ENCODE measurements at regions not wholly inside any gene's neighbourhood (a gene's known extent, or its start where the extent isn't known, plus 50 kb on each side); places are given as distances from the start of the nearest gene placed in this dataset.

DNA sequence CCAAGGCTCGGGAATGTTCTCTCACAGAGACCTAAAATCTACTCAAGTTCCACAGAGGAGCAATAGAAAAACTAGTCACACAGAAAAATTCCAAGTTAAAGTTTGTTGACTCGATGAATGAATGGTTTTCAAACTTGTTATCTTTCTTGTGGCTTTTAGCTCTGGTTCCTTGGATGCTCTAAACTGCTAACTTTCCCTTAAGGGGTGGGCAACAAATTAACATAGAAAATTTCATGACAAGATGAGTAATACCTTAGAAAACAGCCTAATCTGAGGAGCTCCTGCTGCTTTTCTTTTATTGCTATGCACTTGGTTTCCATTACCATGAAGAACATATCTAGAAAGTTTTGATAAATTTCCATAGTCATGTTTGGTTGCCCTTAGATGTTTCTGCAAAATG, 100.2 kb upstream of the CCDC112 start:
- no peak for DNase-seq (ENCODE audit: low read depth in 1 of 2, low spot score in 1 of 2)
- no peaks in the 10 kb centered on the region for H3K27me3 ChIP-seq (ENCODE audit: insufficient read depth, poor library complexity, severe bottlenecking)
- H3K27ac ChIP-seq (replicated peaks), result no peak overlapping the region

DNA sequence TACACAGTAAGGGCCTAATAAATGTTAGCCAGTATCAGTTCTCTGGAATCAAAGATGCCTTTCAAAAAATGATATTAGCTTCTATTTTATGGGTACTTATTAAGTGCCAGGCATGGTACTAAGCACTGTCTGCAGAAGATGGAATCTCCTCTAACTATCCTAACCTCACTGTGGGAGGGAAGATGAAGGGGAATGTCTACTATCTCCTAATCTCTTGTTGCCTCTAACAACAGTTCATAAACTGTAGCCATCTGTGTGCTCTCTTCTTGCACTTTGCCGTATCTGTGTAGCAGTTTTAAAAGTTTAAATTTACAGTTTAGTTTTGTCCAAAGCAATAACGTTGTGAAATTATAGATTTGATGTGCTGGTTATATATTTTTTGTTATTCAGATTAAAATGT, 99.6 kb upstream of the CCDC112 start:
- H3K27me3 ChIP-seq (ENCODE audit: insufficient read depth, poor library complexity, severe bottlenecking), result no peaks in the 10 kb centered on the region
- no peak for TF ChIP-seq POLR2AphosphoS5 (IDR thresholded peaks at IDR 0.05; ENCODE audit: low read depth)
- TF ChIP-seq SPI1 (IDR thresholded peaks at IDR 0.05; ENCODE audit: borderline replicate concordance, low read depth), result no peak
- no peak for TF ChIP-seq GABPA (IDR thresholded peaks at IDR 0.05; ENCODE audit: low read depth)
- TF ChIP-seq, protein P1, sequence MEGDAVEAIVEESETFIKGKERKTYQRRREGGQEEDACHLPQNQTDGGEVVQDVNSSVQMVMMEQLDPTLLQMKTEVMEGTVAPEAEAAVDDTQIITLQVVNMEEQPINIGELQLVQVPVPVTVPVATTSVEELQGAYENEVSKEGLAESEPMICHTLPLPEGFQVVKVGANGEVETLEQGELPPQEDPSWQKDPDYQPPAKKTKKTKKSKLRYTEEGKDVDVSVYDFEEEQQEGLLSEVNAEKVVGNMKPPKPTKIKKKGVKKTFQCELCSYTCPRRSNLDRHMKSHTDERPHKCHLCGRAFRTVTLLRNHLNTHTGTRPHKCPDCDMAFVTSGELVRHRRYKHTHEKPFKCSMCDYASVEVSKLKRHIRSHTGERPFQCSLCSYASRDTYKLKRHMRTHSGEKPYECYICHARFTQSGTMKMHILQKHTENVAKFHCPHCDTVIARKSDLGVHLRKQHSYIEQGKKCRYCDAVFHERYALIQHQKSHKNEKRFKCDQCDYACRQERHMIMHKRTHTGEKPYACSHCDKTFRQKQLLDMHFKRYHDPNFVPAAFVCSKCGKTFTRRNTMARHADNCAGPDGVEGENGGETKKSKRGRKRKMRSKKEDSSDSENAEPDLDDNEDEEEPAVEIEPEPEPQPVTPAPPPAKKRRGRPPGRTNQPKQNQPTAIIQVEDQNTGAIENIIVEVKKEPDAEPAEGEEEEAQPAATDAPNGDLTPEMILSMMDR (IDR thresholded peaks at IDR 0.05; ENCODE audit: insufficient read depth, low read length), result no peak
- TF ChIP-seq, protein P2, sequence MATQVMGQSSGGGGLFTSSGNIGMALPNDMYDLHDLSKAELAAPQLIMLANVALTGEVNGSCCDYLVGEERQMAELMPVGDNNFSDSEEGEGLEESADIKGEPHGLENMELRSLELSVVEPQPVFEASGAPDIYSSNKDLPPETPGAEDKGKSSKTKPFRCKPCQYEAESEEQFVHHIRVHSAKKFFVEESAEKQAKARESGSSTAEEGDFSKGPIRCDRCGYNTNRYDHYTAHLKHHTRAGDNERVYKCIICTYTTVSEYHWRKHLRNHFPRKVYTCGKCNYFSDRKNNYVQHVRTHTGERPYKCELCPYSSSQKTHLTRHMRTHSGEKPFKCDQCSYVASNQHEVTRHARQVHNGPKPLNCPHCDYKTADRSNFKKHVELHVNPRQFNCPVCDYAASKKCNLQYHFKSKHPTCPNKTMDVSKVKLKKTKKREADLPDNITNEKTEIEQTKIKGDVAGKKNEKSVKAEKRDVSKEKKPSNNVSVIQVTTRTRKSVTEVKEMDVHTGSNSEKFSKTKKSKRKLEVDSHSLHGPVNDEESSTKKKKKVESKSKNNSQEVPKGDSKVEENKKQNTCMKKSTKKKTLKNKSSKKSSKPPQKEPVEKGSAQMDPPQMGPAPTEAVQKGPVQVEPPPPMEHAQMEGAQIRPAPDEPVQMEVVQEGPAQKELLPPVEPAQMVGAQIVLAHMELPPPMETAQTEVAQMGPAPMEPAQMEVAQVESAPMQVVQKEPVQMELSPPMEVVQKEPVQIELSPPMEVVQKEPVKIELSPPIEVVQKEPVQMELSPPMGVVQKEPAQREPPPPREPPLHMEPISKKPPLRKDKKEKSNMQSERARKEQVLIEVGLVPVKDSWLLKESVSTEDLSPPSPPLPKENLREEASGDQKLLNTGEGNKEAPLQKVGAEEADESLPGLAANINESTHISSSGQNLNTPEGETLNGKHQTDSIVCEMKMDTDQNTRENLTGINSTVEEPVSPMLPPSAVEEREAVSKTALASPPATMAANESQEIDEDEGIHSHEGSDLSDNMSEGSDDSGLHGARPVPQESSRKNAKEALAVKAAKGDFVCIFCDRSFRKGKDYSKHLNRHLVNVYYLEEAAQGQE (IDR thresholded peaks at IDR 0.05; ENCODE audit: insufficient replicate concordance, low read depth), result no peak
- H3K4me3 ChIP-seq (replicated peaks; ENCODE audit: insufficient read depth, low read length), result no peak overlapping the region
- DNase-seq (ENCODE audit: low read depth in 1 of 2, low spot score in 1 of 2), result no peak
- H3K27ac ChIP-seq (replicated peaks), result no peak overlapping the region

More for the DNA sequence above, 100.2 kb upstream of the CCDC112 start:
- TF ChIP-seq, protein P2 (IDR thresholded peaks at IDR 0.05; ENCODE audit: insufficient replicate concordance, low read depth), result no peak
- no peak for TF ChIP-seq POLR2AphosphoS5 (IDR thresholded peaks at IDR 0.05; ENCODE audit: low read depth)
- TF ChIP-seq GABPA (IDR thresholded peaks at IDR 0.05; ENCODE audit: low read depth), result no peak
- no peak overlapping the region for H3K4me3 ChIP-seq (replicated peaks; ENCODE audit: insufficient read depth, low read length)

DNA sequence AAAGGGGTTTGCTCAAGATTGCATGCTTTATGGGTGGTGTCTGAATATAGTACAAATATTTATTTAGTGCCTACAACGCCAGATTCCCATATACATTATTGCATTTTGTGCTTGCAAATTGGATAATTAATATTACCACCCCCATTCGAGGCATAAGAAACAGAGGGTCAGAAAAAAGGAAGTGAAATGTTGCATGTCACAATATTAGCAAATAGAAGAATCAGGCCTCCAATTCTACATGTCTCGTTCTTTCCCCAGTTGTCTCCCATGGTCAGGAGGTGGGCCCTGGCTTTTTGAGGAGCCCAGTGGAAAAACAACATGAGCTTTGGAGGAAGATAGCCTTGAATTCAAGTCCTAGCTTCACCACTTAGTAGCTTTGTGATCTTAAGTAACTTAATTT, 98.1 kb upstream of the CCDC112 start:
- TF ChIP-seq GABPA (IDR thresholded peaks at IDR 0.05; ENCODE audit: low read depth) (no peak), SPI1 (IDR thresholded peaks at IDR 0.05; ENCODE audit: borderline replicate concordance, low read depth) (peak; percentile 54; the same call in 1 of the 2 replicates), POLR2AphosphoS5 (IDR thresholded peaks at IDR 0.05; ENCODE audit: low read depth) (no peak)
- TF ChIP-seq, protein P2 (IDR thresholded peaks at IDR 0.05; ENCODE audit: insufficient replicate concordance, low read depth), result no peak
- TF ChIP-seq, protein P1 (IDR thresholded peaks at IDR 0.05; ENCODE audit: insufficient read depth, low read length), result no peak
- DNase-seq (ENCODE audit: low read depth in 1 of 2, low spot score in 1 of 2), result no peak
- no peak overlapping the region for H3K4me3 ChIP-seq (replicated peaks; ENCODE audit: insufficient read depth, low read length)
- H3K27ac ChIP-seq (replicated peaks), result no peak overlapping the region
- H3K27me3 ChIP-seq (ENCODE audit: insufficient read depth, poor library complexity, severe bottlenecking), result no peaks in the 10 kb centered on the region
